Thyroid gland (tissue), 4 donors: ENCODE measurements at regions not wholly inside any gene's neighbourhood (a gene's known extent, or its start where the extent isn't known, plus 50 kb on each side); places are given as distances from the start of the nearest gene placed in this dataset. TPM values are rescaled to one million over a fixed set of nuclear protein-coding genes. Genes with fewer than 3 reads are reported as not detected.
"Not testable (repeated sequence)": the region's sequence is repeated elsewhere in the genome, so short reads cannot be mapped to it uniquely, and the experiment has no call there.

ENCODE experiments used
- DNase-seq, 2 donors: peaks; one replicate each; pipeline ENCODE4 v3.0.0-alpha.2; 2019
- H3K27ac ChIP-seq, 3 donors: fragments of 200-600 bp; sonication (generic); 1 replicate in 2 of 3; 2 replicates in 1 of 3; pipeline ENCODE4 v1.5.1; 2016 to 2019; ENCODE audit warnings: mild to moderate bottlenecking in 1 of 3, moderate library complexity in 1 of 3
- H3K27me3 ChIP-seq: fragments of 200-600 bp; sonication (generic); one replicate; pipeline ENCODE4 v1.5.1; 2019
- H3K36me3 ChIP-seq, 2 donors: fragments of 200-600 bp; sonication (generic); one replicate each; pipeline ENCODE4 v1.5.1; 2016 to 2019
- H3K4me1 ChIP-seq, 2 donors: fragments of 200-600 bp; sonication (generic); one replicate each; pipeline ENCODE4 v1.5.1; 2017 to 2019
- H3K4me3 ChIP-seq, 3 donors: fragments of 200-600 bp; sonication (generic); replicated peaks in 1 of 3; 1 replicate in 2 of 3; 2 replicates in 1 of 3; pipeline ENCODE4 v1.5.1; 2016; ENCODE audit warnings: mild to moderate bottlenecking in 1 of 3
- H3K9me3 ChIP-seq: fragments of 200-600 bp; sonication (generic); one replicate; pipeline ENCODE4 v1.5.1; 2017
- POLR2A ChIP-seq, 2 donors: fragments of 450-650 bp; IDR thresholded peaks; one replicate each; pipeline ENCODE4 v1.6.1; 2017; ENCODE audit warnings: antibody characterized with exemption in 2 of 2, mild to moderate bottlenecking in 2 of 2, moderate library complexity in 1 of 2
- WGBS, 2 donors: methylation state at CpG; one replicate each; pipeline ENCODE4 v1.1.5; 2017; 5-methylcytosine and 5-hydroxymethylcytosine counted together
- intact Hi-C: fragments of 100-400 bp; cut with DNase I; formaldehyde crosslinking; loops from one replicate; pipeline ENCODE4 v1.15.1; 2023
- microRNA-seq: library from miRNA; unstranded; fragments of <30 nt; microRNA quantifications from one replicate; pipeline ENCODE4, GENCODE V29; 2016
- small RNA-seq: library from RNA; depleted of rRNA; stranded (forward); fragments of <200 nt; gene quantifications from one replicate; pipeline ENCODE3, GENCODE V24; 2016
- TF ChIP-seq, protein P1 (sequence below), 6 experiments: fragments of 200-600 bp in 3 of 6; fragments of 450-650 bp in 3 of 6; sonication (generic) in 3 of 6; IDR thresholded peaks; one replicate each; pipeline ENCODE4 v1.5.1; 2016 to 2019; ENCODE audit warnings: antibody characterized with exemption in 6 of 6, mild to moderate bottlenecking in 2 of 6, inconsistent platforms in 1 of 6, moderate library complexity in 1 of 6

DNA sequence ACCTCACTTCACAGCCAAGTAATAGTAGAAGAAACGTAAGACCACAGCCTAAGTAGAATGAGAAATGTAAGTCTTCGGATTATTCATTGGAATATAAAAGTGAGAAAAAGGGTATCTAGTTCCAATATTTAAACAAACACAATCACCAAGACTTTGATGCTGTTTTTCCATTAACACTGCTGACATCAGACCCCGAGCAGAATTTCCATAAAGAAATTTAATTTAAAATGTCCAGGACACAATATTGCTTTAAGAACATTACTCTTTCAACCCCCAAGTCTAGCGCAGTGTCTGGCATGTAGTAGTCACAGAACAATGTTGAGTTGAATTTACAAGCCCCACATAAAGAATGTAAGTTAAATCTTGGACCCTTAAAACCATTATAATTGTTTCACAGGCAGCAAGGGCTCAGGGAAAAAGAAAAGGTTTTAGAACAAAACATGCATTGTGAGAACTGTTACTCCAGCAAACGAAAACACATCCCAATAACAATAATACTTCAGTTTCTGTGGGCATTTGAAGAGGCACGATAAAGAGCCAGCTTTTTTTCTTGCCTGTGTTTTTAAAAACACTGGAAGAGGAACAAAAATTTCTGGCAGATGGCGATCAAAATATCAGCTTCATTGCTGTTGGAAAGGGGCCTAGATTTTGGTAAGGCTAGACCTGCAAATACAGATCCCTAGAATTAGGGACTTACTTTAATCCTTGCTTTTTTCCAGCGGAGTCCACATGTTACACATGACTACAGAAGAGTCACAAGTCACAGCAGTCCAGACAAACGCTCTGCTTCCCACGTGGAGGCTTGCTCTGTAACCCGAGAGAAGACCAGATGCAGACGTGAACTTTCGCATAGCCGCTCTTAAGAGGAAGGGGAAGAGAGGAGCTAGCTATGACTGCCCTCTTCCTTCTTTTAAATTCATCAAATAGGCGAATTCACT is 77.9 kb upstream of the IGSF10 start:
- H3K27ac ChIP-seq, result peak overlapping the region; percentile 10 to 54 (median 33)
- no peak overlapping the region for H3K4me3 ChIP-seq
- no peaks in the 10 kb centered on the region for H3K9me3 ChIP-seq
- TF ChIP-seq, protein P1, sequence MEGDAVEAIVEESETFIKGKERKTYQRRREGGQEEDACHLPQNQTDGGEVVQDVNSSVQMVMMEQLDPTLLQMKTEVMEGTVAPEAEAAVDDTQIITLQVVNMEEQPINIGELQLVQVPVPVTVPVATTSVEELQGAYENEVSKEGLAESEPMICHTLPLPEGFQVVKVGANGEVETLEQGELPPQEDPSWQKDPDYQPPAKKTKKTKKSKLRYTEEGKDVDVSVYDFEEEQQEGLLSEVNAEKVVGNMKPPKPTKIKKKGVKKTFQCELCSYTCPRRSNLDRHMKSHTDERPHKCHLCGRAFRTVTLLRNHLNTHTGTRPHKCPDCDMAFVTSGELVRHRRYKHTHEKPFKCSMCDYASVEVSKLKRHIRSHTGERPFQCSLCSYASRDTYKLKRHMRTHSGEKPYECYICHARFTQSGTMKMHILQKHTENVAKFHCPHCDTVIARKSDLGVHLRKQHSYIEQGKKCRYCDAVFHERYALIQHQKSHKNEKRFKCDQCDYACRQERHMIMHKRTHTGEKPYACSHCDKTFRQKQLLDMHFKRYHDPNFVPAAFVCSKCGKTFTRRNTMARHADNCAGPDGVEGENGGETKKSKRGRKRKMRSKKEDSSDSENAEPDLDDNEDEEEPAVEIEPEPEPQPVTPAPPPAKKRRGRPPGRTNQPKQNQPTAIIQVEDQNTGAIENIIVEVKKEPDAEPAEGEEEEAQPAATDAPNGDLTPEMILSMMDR (IDR thresholded peaks at IDR 0.05), result no peak
- peak in 1 of 2 donors; percentile 22 for TF ChIP-seq POLR2A (IDR thresholded peaks at IDR 0.05)
- H3K36me3 ChIP-seq, result no peaks in the 10 kb centered on the region
- whole genome bisulfite sequencing, 2 donors, result 27 to 31% methylated on average over 15 of the region's 15 CpGs
- intact Hi-C loops, result no loop called here
- no peaks in the 10 kb centered on the region for H3K27me3 ChIP-seq
- peaks cover 6 to 13% of the 10 kb centered on the region in 2 donors for H3K4me1 ChIP-seq
- DNase-seq, result peak; percentile 39 to 62

DNA sequence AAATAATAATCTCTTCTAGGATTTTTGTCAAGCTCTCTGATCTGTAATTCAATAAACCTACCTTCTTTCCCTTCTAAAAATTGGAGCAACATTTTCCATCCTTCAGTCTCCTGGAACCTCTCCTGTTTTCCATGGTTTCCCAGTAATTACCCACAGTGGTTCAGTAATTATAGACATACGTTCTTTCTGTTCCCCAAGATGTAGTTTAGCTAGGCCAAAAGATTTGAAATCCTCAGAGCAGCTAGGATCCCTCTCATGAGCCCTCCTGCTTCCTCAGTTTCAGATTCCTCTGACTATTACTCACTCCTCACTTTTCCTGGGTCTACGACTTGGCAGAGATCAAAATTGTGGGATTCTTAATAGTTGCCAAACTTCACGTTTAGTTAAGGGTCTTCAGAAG is 76.9 kb upstream of the IGSF10 start:
- 45 to 72% methylated on average over 3 of the region's 3 CpGs for WGBS, 2 donors
- Histone ChIP-seq H3K9me3 (no peaks in the 10 kb centered on the region), H3K27ac (peak overlapping the region in 1 of 3 donors; percentile 54), H3K4me1 (peaks cover 6 to 13% of the 10 kb centered on the region in 2 donors), H3K36me3 (no peaks in the 10 kb centered on the region), H3K27me3 (no peaks in the 10 kb centered on the region), H3K4me3 (no peak overlapping the region)
- intact Hi-C loops, result no loop called here
- DNase-seq, result no peak
- TF ChIP-seq, protein P1 (IDR thresholded peaks at IDR 0.05), result no peak
- no peak for TF ChIP-seq POLR2A (IDR thresholded peaks at IDR 0.05)

DNA sequence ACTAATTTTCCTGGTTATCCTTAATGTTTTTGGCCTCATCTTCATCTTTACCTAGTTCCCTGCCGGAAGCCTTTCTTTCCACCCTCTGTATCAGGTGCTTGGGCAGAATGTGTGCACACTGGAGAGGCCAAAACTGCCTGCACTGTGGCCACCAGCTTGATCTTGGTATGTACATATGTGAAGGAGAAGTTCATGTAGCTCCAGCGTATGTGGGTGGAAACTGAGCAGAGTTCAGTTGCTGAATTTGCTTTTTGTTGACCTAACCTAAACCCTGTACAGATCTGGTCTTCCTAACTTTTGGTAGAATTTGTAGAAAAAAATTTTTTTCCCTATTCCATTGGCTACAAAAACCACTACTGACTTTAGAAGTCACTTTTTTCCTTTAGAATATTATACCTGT is 65.9 kb upstream of the IGSF10 start:
- Histone ChIP-seq H3K36me3 (no peaks in the 10 kb centered on the region), H3K4me3 (no peak overlapping the region), H3K27me3 (no peaks in the 10 kb centered on the region), H3K27ac (no peak overlapping the region), H3K9me3 (no peaks in the 10 kb centered on the region), H3K4me1 (no peaks in the 10 kb centered on the region)
- WGBS, 2 donors, result 88 to 91% methylated on average over 2 of the region's 2 CpGs
- DNase-seq, result no peak
- TF ChIP-seq POLR2A (IDR thresholded peaks at IDR 0.05), result no peak
- TF ChIP-seq, protein P1 (IDR thresholded peaks at IDR 0.05), result no peak
- intact Hi-C loops, result no loop called here

DNA sequence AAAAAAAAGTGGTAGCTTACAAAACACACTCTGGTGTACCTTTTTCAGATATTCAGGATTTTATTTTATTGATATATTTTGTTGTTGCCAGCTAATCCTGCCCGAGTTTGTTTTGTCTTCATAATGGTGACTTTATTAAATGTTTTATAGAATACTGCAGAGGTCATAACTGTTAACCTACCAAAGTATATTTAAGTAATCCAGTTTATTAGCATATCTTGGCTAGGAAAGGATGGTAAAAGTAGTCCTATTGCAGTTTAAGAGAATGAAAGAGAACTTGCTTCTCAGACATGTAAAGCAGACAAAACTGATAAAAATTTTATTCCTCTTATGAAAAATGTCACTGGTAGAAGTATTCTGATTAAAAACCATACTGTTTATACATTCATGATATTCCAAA is 59.2 kb upstream of the IGSF10 start:
- TF ChIP-seq, protein P1 (IDR thresholded peaks at IDR 0.05), result no peak
- no peak for TF ChIP-seq POLR2A (IDR thresholded peaks at IDR 0.05)
- Histone ChIP-seq H3K4me3 (no peak overlapping the region), H3K9me3 (no peaks in the 10 kb centered on the region), H3K4me1 (no peaks in the 10 kb centered on the region), H3K27ac (no peak overlapping the region), H3K36me3 (no peaks in the 10 kb centered on the region), H3K27me3 (no peaks in the 10 kb centered on the region)
- WGBS, 2 donors, result 84 to 88% methylated on average over 1 of the region's 1 CpG
- no peak for DNase-seq
- intact Hi-C loops, result no loop called here

DNA sequence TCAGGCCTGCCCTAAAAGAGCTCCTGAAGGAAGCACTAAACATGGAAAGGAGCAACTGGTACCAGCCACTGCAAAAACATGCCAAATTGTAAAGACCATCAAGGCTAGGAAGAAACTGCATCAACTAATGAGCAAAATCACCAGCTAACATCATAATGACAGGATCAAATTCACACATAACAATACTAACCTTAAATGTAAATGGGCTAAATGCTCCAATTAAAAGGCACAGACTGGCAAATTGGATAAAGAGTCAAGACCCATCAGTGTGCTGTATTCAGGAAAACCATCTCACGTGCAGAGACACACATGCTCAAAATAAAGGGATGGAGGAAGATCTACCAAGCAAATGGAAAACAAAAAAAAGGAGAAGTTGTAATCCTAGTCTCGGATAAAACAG is 50.6 kb upstream of the IGSF10 start:
- H3K36me3 ChIP-seq, H3K27ac ChIP-seq, H3K9me3 ChIP-seq, H3K4me3 ChIP-seq, intact Hi-C loops, H3K4me1 ChIP-seq, H3K27me3 ChIP-seq, DNase-seq: not testable (repeated sequence)
- 89 to 91% methylated on average over 2 of the region's 2 CpGs for WGBS, 2 donors

Small RNAs in the stretch of these regions (microRNA-seq; reads per million reads assigned to microRNA genes)
- gene MIR5186, result not detected

Small RNAs in the stretch of these regions (small RNA-seq; reads per million reads assigned to genes)
- not detected for gene MIR5186
